ENCODE measurements at regions not wholly inside any gene's neighbourhood (a gene's known extent, or its start where the extent isn't known, plus 50 kb on each side); places are given as distances from the start of the nearest gene placed in this dataset.

- no peak overlapping the region for H2AFZ ChIP-seq (ENCODE audit: low read length)
- CTCF ChIA-PET (ENCODE audit: low intra/inter-chr PET ratio, low total read pairs), result no interaction called here
- in situ Hi-C loops (cut with HindIII; ENCODE audit: extremely low pct_ligation_motif_present, low pct_unique_long_range_greater_than_20kb), result no loop called here
- FAIRE-seq (no peak), ATAC-seq (no peak), DNase-seq (ENCODE audit: low spot score) (no peak)
- H3K27me3 ChIP-seq (ENCODE audit: control insufficient read depth in 1 of 2, insufficient read depth in 2 of 2, low read length in 2 of 2), result peaks cover 0 to 6% of the 10 kb centered on the region in 2 experiments; a peak in 1 of 5 replicates
- intact Hi-C loops (cut with micrococcal nuclease; ENCODE audit: unreplicated experiment), result no loop called here
- no peaks in the 10 kb centered on the region for H3K79me2 ChIP-seq (ENCODE audit: insufficient read depth, low read length)
- no peak overlapping the region for H3K9ac ChIP-seq (ENCODE audit: insufficient read depth, low read depth, low read length)
- H3K27ac ChIP-seq (ENCODE audit: extremely low read length, insufficient read depth, low read length), result no peak overlapping the region
- no peaks in the 10 kb centered on the region for H3K9me3 ChIP-seq (ENCODE audit: low read length)
- POLR2A ChIA-PET, result no interaction called here
- no peak overlapping the region for H3K4me2 ChIP-seq (ENCODE audit: low read depth, low read length)
- no peaks in the 10 kb centered on the region for H4K20me1 ChIP-seq (ENCODE audit: insufficient read depth, low read length)
- TF ChIP-seq HNF1B (CRISPR knock-in tag; IDR thresholded peaks at IDR 0.05) (no peak), KLF6 (CRISPR knock-in tag; IDR thresholded peaks at IDR 0.05) (no peak), KAT7 (CRISPR knock-in tag; IDR thresholded peaks at IDR 0.05; ENCODE audit: borderline replicate concordance) (no peak), KAT2B (IDR thresholded peaks at IDR 0.05; ENCODE audit: borderline replicate concordance, low read depth, low read length) (no peak), THAP9 (CRISPR knock-in tag; IDR thresholded peaks at IDR 0.05; ENCODE audit: borderline replicate concordance) (no peak), MYNN (CRISPR knock-in tag; IDR thresholded peaks at IDR 0.05; ENCODE audit: low read depth) (no peak), CBX2 (IDR thresholded peaks at IDR 0.05; ENCODE audit: low read depth, low read length) (no peak), CBX2 (CRISPR knock-in tag; IDR thresholded peaks at IDR 0.05; ENCODE audit: low read depth) (no peak)
- 3% methylated on average over 5 of the region's 5 CpGs for WGBS (ENCODE audit: low lambda C conversion rate)
- no peaks in the 10 kb centered on the region for H3K36me3 ChIP-seq (replicated peaks in 1 of 2; ENCODE audit: control insufficient read depth in 1 of 2, insufficient read depth in 2 of 2, low read length in 2 of 2)
- H3K4me3 ChIP-seq (replicated peaks in 1 of 3; ENCODE audit: insufficient read depth in 1 of 3, low read depth in 2 of 3, low read length in 3 of 3), result no peak overlapping the region
- no TSS peak for BruUV-seq (replicated peaks)
- no peaks in the 10 kb centered on the region for H3K4me1 ChIP-seq (ENCODE audit: insufficient read depth, low read length)
These were observed 89.2 kb upstream of the WDR11 start for GRCh38 chr10:120761951-120762350.
